ENCODE measurements at regions not wholly inside any gene's neighbourhood (a gene's known extent, or its start where the extent isn't known, plus 50 kb on each side); places are given as distances from the start of the nearest gene placed in this dataset.

GRCh38 chr20:17017232-17017631 lies 209.6 kb upstream of the PCSK2 start:
- DNase-seq (ENCODE audit: low read depth) = no peak

GRCh38 chr20:17021481-17021880 lies 205.4 kb upstream of the PCSK2 start:
- DNase-seq (ENCODE audit: low read depth) = no peak

- no peak for DNase-seq (ENCODE audit: low read depth)
These were observed 203.8 kb upstream of the PCSK2 start for GRCh38 chr20:17023036-17023435.

DNA sequence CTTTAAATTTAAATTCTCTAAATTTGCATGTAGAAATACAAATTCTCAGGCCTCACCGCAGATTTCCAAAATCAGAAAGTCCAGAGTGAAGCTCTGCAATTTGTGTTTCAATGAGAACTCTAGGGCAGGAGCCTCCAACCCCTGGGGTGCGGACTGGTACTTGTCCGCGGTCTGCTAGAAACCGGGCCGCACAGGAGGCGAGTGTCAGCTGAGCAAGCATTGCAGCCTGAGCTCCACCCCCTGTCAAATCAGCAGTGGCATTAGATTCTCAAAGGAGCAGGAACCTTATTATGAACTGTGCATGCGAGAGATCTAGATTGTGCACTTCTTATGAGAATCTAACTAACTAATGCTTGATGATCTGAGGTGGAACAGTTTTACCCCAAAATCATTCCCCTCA lies 203.0 kb upstream of the PCSK2 start:
- DNase-seq (ENCODE audit: low read depth) = no peak

DNA sequence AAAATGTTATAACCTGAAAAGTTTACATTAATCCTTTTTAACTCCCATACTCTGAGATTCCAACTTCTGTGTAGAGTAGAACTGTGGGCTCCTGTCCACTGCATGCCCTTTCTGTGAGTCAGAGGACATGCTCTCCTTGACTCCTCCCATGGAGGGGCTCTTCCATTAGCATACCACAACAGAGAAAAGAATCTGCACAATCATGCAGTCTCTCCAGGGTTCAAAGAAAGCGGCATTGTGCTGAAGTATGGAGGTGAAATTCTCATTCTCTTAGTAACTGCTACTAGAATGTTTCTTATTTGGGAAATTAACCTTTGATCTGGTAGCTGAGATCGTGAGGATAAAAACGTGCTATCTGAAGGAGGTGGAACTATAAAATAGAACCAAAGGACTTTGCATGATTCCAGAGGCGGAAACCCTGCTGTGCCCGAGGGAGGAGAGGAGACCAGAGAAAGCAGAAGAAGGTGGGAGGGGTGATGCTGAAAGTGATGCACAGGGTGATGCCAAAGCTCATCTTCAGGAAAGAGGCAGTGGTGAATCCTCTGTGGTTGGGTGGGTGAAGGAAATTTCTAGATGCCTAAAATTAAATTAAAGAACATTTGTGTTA lies 202.2 kb upstream of the PCSK2 start:
- DNase-seq (ENCODE audit: low read depth) = no peak

DNA sequence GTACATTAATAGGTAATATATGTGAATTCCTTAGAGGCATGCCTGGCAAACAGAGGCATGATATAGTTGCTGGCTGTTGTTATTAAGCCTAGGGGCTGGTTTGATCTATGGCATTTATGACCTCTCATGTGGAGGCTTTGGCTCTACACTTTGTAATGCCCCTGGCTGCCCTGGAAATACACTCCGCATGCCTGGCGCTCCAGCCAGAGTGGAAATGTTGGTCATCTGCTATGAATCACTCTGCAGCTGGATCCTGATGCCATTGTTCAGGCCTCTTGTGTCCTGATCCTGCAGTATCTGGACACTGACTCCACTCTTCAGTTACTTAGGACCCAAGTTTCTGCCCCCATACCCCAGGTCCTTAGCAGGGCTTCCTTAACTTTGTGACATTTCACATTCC lies 200.5 kb upstream of the PCSK2 start:
- no peak for DNase-seq (ENCODE audit: low read depth)

DNA sequence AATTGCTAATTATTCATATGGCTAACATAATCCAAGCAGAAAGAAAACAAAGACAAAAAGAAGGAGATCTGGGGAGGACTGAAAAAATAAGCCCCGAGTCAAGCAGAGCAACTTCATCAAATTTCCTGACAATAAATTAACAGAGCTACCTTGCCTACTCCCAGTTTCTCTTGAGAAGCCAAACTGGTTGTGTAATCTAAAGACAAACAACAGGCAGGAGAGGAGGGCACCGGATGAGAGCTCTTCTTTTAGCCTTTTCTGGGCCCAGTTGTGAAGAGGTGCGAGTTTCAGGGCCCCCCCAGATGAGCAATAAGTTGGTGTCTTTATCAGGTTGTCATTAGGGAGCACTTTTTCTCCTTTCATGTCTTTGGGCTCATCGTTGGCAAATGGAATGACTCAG lies 197.1 kb upstream of the PCSK2 start:
- DNase-seq (ENCODE audit: low read depth) = no peak

- DNase-seq (ENCODE audit: low read depth) = no peak
These were observed 190.3 kb upstream of the PCSK2 start for GRCh38 chr20:17036541-17036940.

- no peak for DNase-seq (ENCODE audit: low read depth)
These were observed 184.7 kb upstream of the PCSK2 start for GRCh38 chr20:17042122-17042521.

GRCh38 chr20:17043323-17043722 lies 183.5 kb upstream of the PCSK2 start:
- DNase-seq (ENCODE audit: low read depth) = no peak

GRCh38 chr20:17044891-17045290 lies 181.9 kb upstream of the PCSK2 start:
- DNase-seq (ENCODE audit: low read depth) = no peak

DNA sequence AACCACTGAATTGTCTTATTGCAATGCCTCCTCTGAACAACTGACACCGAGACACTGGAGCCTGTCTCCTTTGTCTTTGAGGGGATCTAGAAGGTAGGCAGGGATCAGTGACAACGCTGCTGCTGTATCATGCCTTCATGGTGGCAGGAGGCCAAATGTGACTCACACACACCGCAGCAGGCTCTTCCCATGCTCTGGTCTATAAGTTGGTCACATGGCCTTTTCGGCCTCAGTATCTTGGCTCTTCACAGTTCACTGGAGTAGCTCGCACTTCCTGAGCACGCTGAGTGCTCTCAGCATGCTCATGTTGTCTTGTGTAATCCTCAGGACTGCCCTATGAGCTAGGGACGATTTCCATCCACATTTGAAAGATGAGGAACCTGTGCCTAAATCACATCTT lies 167.4 kb upstream of the PCSK2 start:
- no peak for DNase-seq (ENCODE audit: low read depth)

DNA sequence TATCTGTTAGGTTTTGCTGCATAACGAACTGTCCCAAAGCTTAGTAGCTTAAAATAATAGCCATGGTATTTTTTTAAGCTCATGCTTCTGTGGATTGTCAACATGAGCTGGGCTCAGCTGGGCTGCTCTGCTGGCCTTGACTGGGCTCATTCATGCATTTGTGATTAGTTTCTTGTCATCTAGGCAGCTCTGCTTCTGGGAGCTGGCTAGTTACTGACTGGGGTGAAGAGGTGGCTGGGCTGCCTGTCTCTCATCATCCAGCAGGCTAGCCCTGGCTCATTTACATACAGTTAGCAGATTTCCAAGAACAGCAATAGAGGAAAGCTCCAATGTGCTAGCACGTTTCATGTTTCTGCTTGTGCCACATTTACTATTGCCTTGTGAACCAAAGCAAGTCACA lies 165.1 kb upstream of the PCSK2 start:
- no peak for DNase-seq (ENCODE audit: low read depth)

DNA sequence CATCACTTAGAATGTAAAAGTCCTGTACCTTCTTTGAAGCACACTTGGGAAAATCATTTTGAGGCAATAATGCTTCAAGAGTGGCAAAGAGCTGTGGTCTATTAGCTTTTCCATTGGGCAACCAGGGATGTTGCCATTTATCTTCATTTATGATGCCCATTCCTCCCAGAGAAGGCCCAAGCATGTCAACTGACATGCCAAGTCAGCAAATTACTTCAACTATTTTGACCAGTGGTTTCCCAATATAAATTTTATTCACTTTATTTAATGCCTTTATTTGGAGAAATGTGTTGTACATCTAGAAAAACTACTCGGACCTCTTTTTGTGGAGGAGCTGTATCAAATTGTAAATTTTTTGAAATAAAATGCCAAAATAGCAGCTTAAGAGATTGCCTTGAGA lies 164.1 kb upstream of the PCSK2 start:
- DNase-seq (ENCODE audit: low read depth) = no peak

DNA sequence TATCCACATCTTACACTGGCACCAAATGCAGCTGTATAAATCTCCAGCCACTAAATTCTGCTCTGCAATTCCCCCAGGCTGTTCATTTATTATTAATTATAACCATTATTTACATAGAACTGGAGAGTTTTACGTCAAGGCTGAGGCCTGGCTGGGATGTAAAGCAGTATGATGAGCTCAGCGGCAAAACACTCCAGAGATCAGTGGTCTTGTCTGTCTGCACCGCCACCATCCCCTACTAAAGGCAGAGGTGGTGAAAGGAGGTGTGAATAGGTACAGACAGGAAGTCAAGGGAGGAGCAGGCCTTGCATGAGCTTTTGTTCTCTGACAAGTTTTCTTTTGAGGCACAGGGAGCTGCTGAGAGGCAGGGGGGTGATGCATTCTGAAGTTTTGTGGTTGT lies 159.9 kb upstream of the PCSK2 start:
- DNase-seq (ENCODE audit: low read depth) = no peak

DNA sequence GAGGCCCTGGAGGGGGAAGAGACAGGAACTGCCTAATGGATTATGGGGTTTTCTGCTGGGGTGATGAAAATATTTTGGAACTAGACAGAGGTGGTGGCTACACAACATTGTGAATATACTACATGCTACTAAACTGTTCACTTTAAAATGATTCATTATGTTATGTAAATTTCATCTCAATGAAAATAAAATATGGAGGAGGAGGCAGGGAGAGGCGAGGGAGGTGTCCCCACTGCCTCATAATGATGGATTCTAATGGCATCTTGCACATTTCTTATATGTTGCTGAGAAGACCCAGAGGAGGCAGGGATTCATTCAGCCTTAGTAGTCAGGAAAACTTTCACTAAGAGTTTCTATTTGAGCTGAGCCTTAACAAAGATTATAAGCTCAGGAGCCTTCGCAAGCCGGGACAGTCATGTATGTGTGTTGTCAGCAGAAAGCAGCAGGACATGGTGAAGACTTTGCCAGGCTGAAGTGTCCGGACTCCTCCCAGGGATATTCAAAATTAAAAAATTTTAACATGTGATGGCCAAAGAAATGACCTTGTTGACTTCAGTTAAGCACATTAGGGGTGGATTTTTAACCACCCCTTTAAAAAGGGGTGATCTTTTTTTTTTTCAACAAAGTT lies 158.6 kb upstream of the PCSK2 start:
- DNase-seq (ENCODE audit: low read depth) = no peak

DNA sequence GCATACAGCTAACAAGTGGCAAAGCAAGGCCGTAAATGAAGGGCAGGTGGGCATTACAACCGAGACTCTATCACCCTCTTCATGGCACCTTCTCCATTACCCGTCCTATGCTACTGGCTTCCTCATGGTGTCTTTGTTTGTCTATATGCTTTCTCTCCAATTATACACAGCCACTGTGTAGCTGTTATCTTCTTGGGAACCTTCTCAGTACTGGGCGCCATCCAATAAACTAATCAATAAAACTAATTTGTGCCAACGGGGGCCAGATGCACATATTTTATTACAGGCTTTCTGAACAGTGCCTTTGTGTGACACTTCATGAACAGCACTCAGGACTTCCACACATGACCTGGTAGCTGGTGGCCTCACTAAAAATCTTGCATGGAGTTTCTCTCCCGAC lies 149.8 kb upstream of the PCSK2 start:
- DNase-seq (ENCODE audit: low read depth) = no peak

DNA sequence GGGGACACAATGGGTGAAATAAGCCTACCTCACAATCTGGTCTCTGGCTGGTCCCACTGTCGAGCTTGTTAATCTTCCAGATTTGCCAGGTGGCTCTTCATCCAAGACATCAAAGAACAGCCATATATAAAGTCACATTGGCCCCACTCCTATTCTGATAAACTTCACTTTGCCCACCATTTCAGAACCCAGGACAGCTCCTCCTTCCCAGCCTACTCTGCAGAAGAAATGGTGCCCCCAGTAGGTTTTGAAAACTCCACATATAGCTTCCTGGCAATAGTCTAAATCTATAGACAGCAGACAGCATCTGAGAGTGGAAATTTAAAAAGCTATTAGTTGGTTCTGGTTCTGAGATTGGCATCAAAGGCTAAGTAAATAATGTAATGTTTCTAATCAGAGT lies 143.1 kb upstream of the PCSK2 start:
- no peak for DNase-seq (ENCODE audit: low read depth)

- no peak for DNase-seq (ENCODE audit: low read depth)
These were observed 141.9 kb upstream of the PCSK2 start for GRCh38 chr20:17084909-17085308.

- no peak for DNase-seq (ENCODE audit: low read depth)
These were observed 133.1 kb upstream of the PCSK2 start for GRCh38 chr20:17093782-17094181.

- DNase-seq (ENCODE audit: low read depth) = no peak
These were observed 129.2 kb upstream of the PCSK2 start for GRCh38 chr20:17097603-17098002.

- DNase-seq (ENCODE audit: low read depth) = no peak
These were observed 126.3 kb upstream of the PCSK2 start for GRCh38 chr20:17100506-17100905.

GRCh38 chr20:17107127-17107526 lies 119.7 kb upstream of the PCSK2 start:
- DNase-seq (ENCODE audit: low read depth) = no peak

DNA sequence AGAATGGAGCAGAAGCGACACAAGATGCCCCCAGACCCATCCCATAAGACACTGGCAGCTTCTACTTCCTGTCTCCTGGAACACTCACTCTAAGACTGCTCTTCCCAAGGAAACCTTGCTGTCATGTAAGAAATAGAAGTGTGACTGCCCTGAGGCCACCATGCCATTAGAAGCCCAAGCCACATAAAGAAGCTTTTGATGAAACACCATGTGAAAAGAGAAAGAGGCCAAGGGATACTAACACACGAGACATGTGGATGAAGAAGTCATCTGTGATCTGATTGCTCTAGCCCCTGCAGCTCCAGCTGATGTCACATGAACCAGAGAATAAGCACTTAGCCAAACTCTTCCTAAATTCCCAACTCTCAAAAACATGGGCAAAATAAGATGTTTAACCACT lies 117.9 kb upstream of the PCSK2 start:
- DNase-seq (ENCODE audit: low read depth) = no peak
